A549 (cell line): ENCODE measurements at regions not wholly inside any gene's neighbourhood (a gene's known extent, or its start where the extent isn't known, plus 50 kb on each side); places are given as distances from the start of the nearest gene placed in this dataset.

Source experiments
- ATAC-seq, 2 experiments: fragments of 200-7000 bp in 1 of 2; fragments of >200 bp in 1 of 2; cut with Nextera tagmentation in 1 of 2; cut with Tn5 transposase in 1 of 2; 3 replicates each; pipeline versions ENCODE4 v1.8.0 to v1.9.1; 2018 to 2020; ENCODE audit warnings: mild to moderate bottlenecking in 1 of 2, moderate library complexity in 1 of 2
- CTCF ChIA-PET: fragments of 300-600 bp; sonication (Branson Sonifier 250); formaldehyde crosslinking; extraction: SDS; loops from one replicate; lab custom pipeline; 2021; ENCODE audit warnings: antibody characterized with exemption, inconsistent platforms; lab: Yijun Ruan, JAX
- POLR2A ChIA-PET: fragments of 350-600 bp; formaldehyde crosslinking; extraction: SDS; loops from one replicate; lab custom pipeline; 2021; ENCODE audit warnings: antibody characterized with exemption, inconsistent platforms; lab: Yijun Ruan, JAX
- DNase-seq, 2 experiments: peaks; one replicate each; pipeline versions ENCODE4 v3.0.0 to v3.0.0-alpha.2; 2011 to 2016; ENCODE audit warnings: low read depth in 1 of 2, low spot score in 1 of 2
- FAIRE-seq: peaks from 2 replicates; lab custom pipeline; 2011; peaks lifted over from hg19 to GRCh38; lab: Jason Lieb, UNC
- H3K27ac ChIP-seq, 2 experiments: fragments of >200 bp; sonication (Bioruptor Twin); formaldehyde crosslinking; 3 replicates each; pipeline ENCODE4 v1.5.1; 2016 to 2017
- H3K4me1 ChIP-seq: fragments of >200 bp; sonication (Bioruptor Twin); formaldehyde crosslinking; 3 replicates; pipeline ENCODE4 v1.6.1; 2016
- H3K4me2 ChIP-seq: fragments of >200 bp; sonication (Bioruptor Twin); formaldehyde crosslinking; 3 replicates; pipeline ENCODE4 v1.6.1; 2016
- H3K4me3 ChIP-seq: fragments of >200 bp; sonication (Bioruptor Twin); formaldehyde crosslinking; 3 replicates; pipeline ENCODE4 v1.5.1; 2016
- H3K9me3 ChIP-seq: fragments of >200 bp; sonication (Bioruptor Twin); formaldehyde crosslinking; 3 replicates; pipeline ENCODE4 v1.6.1; 2016
- CBX2 ChIP-seq: fragments of 200-600 bp; sonication (generic); IDR thresholded peaks from 2 replicates; pipeline ENCODE4 v1.6.1; 2016; ENCODE audit warnings: low read depth, mild to moderate bottlenecking, borderline replicate concordance
- CBX8 ChIP-seq: fragments of 200-600 bp; sonication (generic); IDR thresholded peaks from 2 replicates; pipeline ENCODE4 v1.6.1; 2016
- CTCF ChIP-seq: fragments of >200 bp; sonication (Bioruptor Twin); formaldehyde crosslinking; IDR thresholded peaks from 3 replicates; pipeline ENCODE4 v1.5.1; 2016
- EP300 ChIP-seq, 2 experiments: fragments of >200 bp; sonication (Bioruptor Twin); formaldehyde crosslinking; IDR thresholded peaks; 2 replicates in 1 of 2; 3 replicates in 1 of 2; pipeline ENCODE4 v1.6.1; 2016 to 2017
- ESRRA ChIP-seq: fragments of 150-350 bp; IDR thresholded peaks from 2 replicates; pipeline ENCODE4 v1.6.1; 2014; ENCODE audit warnings: mild to moderate bottlenecking, low read length, borderline replicate concordance
- FOSL2 ChIP-seq, 2 experiments: fragments of 450-650 bp in 1 of 2; fragments of >200 bp in 1 of 2; sonication (Bioruptor Twin) in 1 of 2; formaldehyde crosslinking; IDR thresholded peaks; 2 replicates each; pipeline versions ENCODE4 v1.5.0 to v1.6.1; 2016 to 2020; ENCODE audit warnings: mild to moderate bottlenecking in 1 of 2, moderate library complexity in 1 of 2
- FOXS1 ChIP-seq: fragments of 250-450 bp; sonication (Bioruptor Pico); IDR thresholded peaks from 2 replicates; pipeline ENCODE4 v1.5.0; 2020; ENCODE audit warnings: mild to moderate bottlenecking, moderate library complexity
- HDAC2 ChIP-seq: fragments of 200-600 bp; sonication (generic); IDR thresholded peaks from 2 replicates; pipeline ENCODE4 v1.6.1; 2016
- HES2 ChIP-seq: fragments of >200 bp; sonication (Bioruptor Twin); formaldehyde crosslinking; IDR thresholded peaks from 2 replicates; pipeline ENCODE4 v1.6.1; 2016
- HMGXB4 ChIP-seq: fragments of 250-450 bp; sonication (Bioruptor Pico); IDR thresholded peaks from 2 replicates; pipeline ENCODE4 v1.5.0; 2021; ENCODE audit warnings: mild to moderate bottlenecking, moderate library complexity, borderline replicate concordance
- JUNB ChIP-seq: fragments of >200 bp; sonication (Bioruptor Twin); formaldehyde crosslinking; IDR thresholded peaks from 2 replicates; pipeline ENCODE4 v1.6.1; 2016
- KDM1A ChIP-seq: fragments of 200-600 bp; sonication (generic); IDR thresholded peaks from 2 replicates; pipeline ENCODE4 v1.6.1; 2016; ENCODE audit warnings: low read depth, mild to moderate bottlenecking
- MAFK ChIP-seq: fragments of 450-650 bp; IDR thresholded peaks from 2 replicates; pipeline ENCODE4 v1.6.1; 2014; ENCODE audit not compliant: partially characterized antibody
- MAX ChIP-seq: IDR thresholded peaks from 2 replicates; pipeline ENCODE4 v1.6.1; 2012
- NR3C1 ChIP-seq: fragments of >200 bp; sonication (Bioruptor Twin); formaldehyde crosslinking; IDR thresholded peaks from 3 replicates; pipeline ENCODE4 v1.6.1; 2017
- POLR2AphosphoS2 ChIP-seq: conservative IDR thresholded peaks from 2 replicates; pipeline ENCODE4 v1.6.1; 2012; ENCODE audit warnings: low read length, improper control_type of control experiment, inconsistent platforms
- REST ChIP-seq: fragments of 200-600 bp; sonication (generic); IDR thresholded peaks from 2 replicates; pipeline ENCODE4 v1.6.1; 2016; ENCODE audit warnings: antibody characterized with exemption, mild to moderate bottlenecking, moderate library complexity
- RFX5 ChIP-seq: fragments of 450-650 bp; IDR thresholded peaks from 2 replicates; pipeline ENCODE4 v1.7.1; 2014; ENCODE audit warnings: antibody characterized with exemption, mild to moderate bottlenecking, moderate library complexity
- WGBS: methylation state at CpG from one replicate; pipeline ENCODE4 v1.1.6; 2017; ENCODE audit errors: missing lambda C conversion rate; 5-methylcytosine and 5-hydroxymethylcytosine counted together

- ChIA-PET CTCF (interaction anchor here (1.2 to 1.6 kb wide), 2 partner anchors 15 to 465 kb away, joined by 3 to 6 read pairs; no protein-coding TSS in a partner anchor), POLR2A (no interaction called here)
- ATAC-seq (peak; percentile 62 to 65; a peak in 5 of 6 replicates), FAIRE-seq (no peak), DNase-seq (peak in 1 of 2 experiments; percentile 59)
- peaks cover 16% of the 10 kb centered on the region for H3K4me1 ChIP-seq
- H3K27ac ChIP-seq, result no peak overlapping the region; a peak in 1 of 6 replicates
- H3K9me3 ChIP-seq, result no peaks in the 10 kb centered on the region
- WGBS, result 10% methylated on average over 4 of the region's 4 CpGs
- H3K4me2 ChIP-seq, result peak overlapping the region; percentile 29
- H3K4me3 ChIP-seq, result no peak overlapping the region
- 0 out of 2 replicates have a peak, but pooled peaks have one; percentile 28 for TF ChIP-seq FOSL2 (IDR thresholded peaks at IDR 0.05)
- TF ChIP-seq FOSL2 (CRISPR knock-in tag; IDR thresholded peaks at IDR 0.05), result no peak
- TF ChIP-seq FOXS1 (CRISPR knock-in tag), result no peak
- TF ChIP-seq NR3C1, result no peak
- TF ChIP-seq MAFK, result no peak
- TF ChIP-seq JUNB, result 0 out of 2 replicates have a peak, but pooled peaks have one; percentile 11
These were observed 134.9 kb downstream of the CCT6B start for GRCh38 chr17:34826332-34826731.

GRCh38 chr17:34825884-34826283 lies 135.4 kb downstream of the CCT6B start:
- TF ChIP-seq EP300 (IDR thresholded peaks at IDR 0.05), result no peak
- no peak for TF ChIP-seq HDAC2
- TF ChIP-seq CBX8, result no peak
- no peak for TF ChIP-seq CBX2
- no peak for TF ChIP-seq ESRRA
- TF ChIP-seq RFX5, result no peak
- TF ChIP-seq HMGXB4 (CRISPR knock-in tag), result no peak
- no peak for TF ChIP-seq HES2
- no peak for TF ChIP-seq KDM1A
- no peak for TF ChIP-seq REST
- TF ChIP-seq MAX, result no peak
- DNase-seq (no peak), FAIRE-seq (no peak), ATAC-seq (no peak)
- POLR2A ChIA-PET, result no interaction called here
- WGBS, result 38% methylated on average over 6 of the region's 6 CpGs
- Histone ChIP-seq H3K27ac (no peak overlapping the region), H3K4me1 (peaks cover 16% of the 10 kb centered on the region), H3K9me3 (no peaks in the 10 kb centered on the region), H3K4me3 (no peak overlapping the region), H3K4me2 (peak overlapping the region; percentile 29; the same call in 2 of the 3 replicates)
- CTCF ChIA-PET, result interaction anchor here (1.2 to 1.6 kb wide), 2 partner anchors 16 to 464 kb away, joined by 3 to 6 read pairs; no protein-coding TSS in a partner anchor

GRCh38 chr17:34825102-34825501 lies 136.2 kb downstream of the CCT6B start:
- ATAC-seq, result no peak
- TF ChIP-seq POLR2AphosphoS2 (no peak), HES2 (no peak), HMGXB4 (CRISPR knock-in tag) (no peak), CTCF (no peak), MAX (no peak)
- TF ChIP-seq, all 56 proteins: peak for 0
- Histone ChIP-seq H3K4me2 (no peak overlapping the region), H3K4me1 (peaks cover 16% of the 10 kb centered on the region), H3K4me3 (no peak overlapping the region), H3K27ac (no peak overlapping the region), H3K9me3 (no peaks in the 10 kb centered on the region)
- WGBS, result 83% methylated on average over 1 of the region's 1 CpG
- no peak for FAIRE-seq
- no peak for DNase-seq
- POLR2A ChIA-PET, result no interaction called here
- CTCF ChIA-PET, result interaction anchor here (1.2 kb wide), 1 partner anchor 463 kb away, joined by 3 read pairs; no protein-coding TSS in a partner anchor
